ENCODE measurements at regions not wholly inside any gene's neighbourhood (a gene's known extent, or its start where the extent isn't known, plus 50 kb on each side); places are given as distances from the start of the nearest gene placed in this dataset.

- TF ChIP-seq EZH2 (IDR thresholded peaks at IDR 0.05; ENCODE audit: insufficient read depth, poor library complexity, severe bottlenecking) (no peak), EZH2phosphoT487 (IDR thresholded peaks at IDR 0.05; ENCODE audit: insufficient read depth, low read depth) (no peak)
These were observed 506.8 kb downstream of the NFIB start for GRCh38 chr9:13807118-13807517.

Data from GM23248 (cell line).